ENCODE measurements at regions not wholly inside any gene's neighbourhood (a gene's known extent, or its start where the extent isn't known, plus 50 kb on each side); places are given as distances from the start of the nearest gene placed in this dataset.
A peak's percentile ranks its signal among the peaks of the same experiment; 100 is the strongest.
"Not testable (repeated sequence)": the region's sequence is repeated elsewhere in the genome, so short reads cannot be mapped to it uniquely, and the experiment has no call there.

GRCh38 chr10:117457932-117458331 is 82.7 kb upstream of the PDZD8 start:
- no peak for DNase-seq (ENCODE audit: low spot score)

GRCh38 chr10:117457071-117457810 is 82.0 kb upstream of the PDZD8 start:
- no peak for DNase-seq (ENCODE audit: low spot score)

- DNase-seq (ENCODE audit: low spot score): no peak
Observed at GRCh38 chr10:117455346-117455745, 80.1 kb upstream of the PDZD8 start.

- DNase-seq (ENCODE audit: low spot score): no peak
Observed at GRCh38 chr10:117454502-117454901, 79.3 kb upstream of the PDZD8 start.

GRCh38 chr10:117453484-117453883 is 78.2 kb upstream of the PDZD8 start:
- DNase-seq (ENCODE audit: low spot score): not testable (repeated sequence)

- no peak for DNase-seq (ENCODE audit: low spot score)
Observed at GRCh38 chr10:117450940-117451339, 75.7 kb upstream of the PDZD8 start.

- DNase-seq (ENCODE audit: low spot score): peak; percentile 35
Observed at GRCh38 chr10:117449636-117450035, 74.4 kb upstream of the PDZD8 start.

- DNase-seq (ENCODE audit: low spot score): no peak
Observed at GRCh38 chr10:117448802-117449201, 73.6 kb upstream of the PDZD8 start.

GRCh38 chr10:117445992-117446391 is 70.8 kb upstream of the PDZD8 start:
- DNase-seq (ENCODE audit: low spot score): no peak

- DNase-seq (ENCODE audit: low spot score): no peak
Observed at GRCh38 chr10:117444497-117445040, 69.3 kb upstream of the PDZD8 start.

GRCh38 chr10:117443686-117444041 is 68.4 kb upstream of the PDZD8 start:
- no peak for DNase-seq (ENCODE audit: low spot score)

- peak; percentile 69 for DNase-seq (ENCODE audit: low spot score)
Observed at GRCh38 chr10:117442944-117443685, 67.9 kb upstream of the PDZD8 start.

GRCh38 chr10:117442521-117442920 is 67.3 kb upstream of the PDZD8 start:
- DNase-seq (ENCODE audit: low spot score): no peak

- peak; percentile 82 for DNase-seq (ENCODE audit: low spot score)
Observed at GRCh38 chr10:117441812-117442443, 66.7 kb upstream of the PDZD8 start.

- no peak for DNase-seq (ENCODE audit: low spot score)
Observed at GRCh38 chr10:117441361-117441760, 66.1 kb upstream of the PDZD8 start.

GRCh38 chr10:117439243-117439912 is 64.1 kb upstream of the PDZD8 start:
- no peak for DNase-seq (ENCODE audit: low spot score)

- DNase-seq (ENCODE audit: low spot score): no peak
Observed at GRCh38 chr10:117432866-117433265, 57.6 kb upstream of the PDZD8 start.

- DNase-seq (ENCODE audit: low spot score): no peak
Observed at GRCh38 chr10:117431160-117431559, 55.9 kb upstream of the PDZD8 start.

- not testable (repeated sequence) for DNase-seq (ENCODE audit: low spot score)
Observed at GRCh38 chr10:117430535-117430934, 55.3 kb upstream of the PDZD8 start.

GRCh38 chr10:117429643-117430265 is 54.5 kb upstream of the PDZD8 start:
- no peak for DNase-seq (ENCODE audit: low spot score)

GRCh38 chr10:117427356-117427755 is 52.1 kb upstream of the PDZD8 start:
- no peak for DNase-seq (ENCODE audit: low spot score)

Data from LoVo (cell line).